H9 (cell line): ENCODE measurements at regions not wholly inside any gene's neighbourhood (a gene's known extent, or its start where the extent isn't known, plus 50 kb on each side); places are given as distances from the start of the nearest gene placed in this dataset.

Experiments
- DNase-seq: peaks from one replicate; pipeline ENCODE4 v3.0.0-alpha.2; 2017
- H2AFZ ChIP-seq: one replicate; pipeline ENCODE4 v1.6.1; 2013; ENCODE audit warnings: mild to moderate bottlenecking, low read length, control low read depth, moderate library complexity
- H2AK5ac ChIP-seq: 2 replicates; pipeline ENCODE4 v1.6.1; 2013; ENCODE audit warnings: low read length, control low read depth, mixed read lengths; ENCODE audit not compliant: insufficient read length
- H2BK120ac ChIP-seq: one replicate; pipeline ENCODE4 v1.6.1; 2013; ENCODE audit warnings: low read depth, mild to moderate bottlenecking, low read length, control low read depth, inconsistent platforms; ENCODE audit not compliant: poor library complexity, severe bottlenecking
- H2BK12ac ChIP-seq: 2 replicates; pipeline ENCODE4 v1.6.1; 2013; ENCODE audit warnings: low read length, control low read depth, mixed read lengths, low read depth; ENCODE audit not compliant: insufficient read length
- H2BK15ac ChIP-seq: 2 replicates; pipeline ENCODE4 v1.6.1; 2013; ENCODE audit warnings: low read depth, low read length, control low read depth
- H2BK20ac ChIP-seq: one replicate; pipeline ENCODE4 v1.6.1; 2013; ENCODE audit warnings: low read depth, mild to moderate bottlenecking, low read length, control low read depth, inconsistent platforms; ENCODE audit not compliant: poor library complexity, severe bottlenecking
- H2BK5ac ChIP-seq: 2 replicates; pipeline ENCODE4 v1.6.1; 2013; ENCODE audit warnings: low read length, control low read depth, mixed read lengths; ENCODE audit not compliant: insufficient read length
- H3K14ac ChIP-seq: 2 replicates; pipeline ENCODE4 v1.6.1; 2013; ENCODE audit warnings: low read length, control low read depth; ENCODE audit not compliant: insufficient read depth
- H3K18ac ChIP-seq: 2 replicates; pipeline ENCODE4 v1.6.1; 2013; ENCODE audit warnings: low read depth, mild to moderate bottlenecking, mixed read lengths, low read length, control low read depth; ENCODE audit not compliant: insufficient read length
- H3K23ac ChIP-seq: 2 replicates; pipeline ENCODE4 v1.6.1; 2013; ENCODE audit warnings: low read length, control low read depth, mixed read lengths, low read depth; ENCODE audit not compliant: insufficient read length
- H3K23me2 ChIP-seq: 2 replicates; pipeline ENCODE4 v1.6.1; 2013; ENCODE audit warnings: low read depth, mild to moderate bottlenecking, mixed read lengths, low read length, control low read depth; ENCODE audit not compliant: insufficient read length, poor library complexity, severe bottlenecking
- H3K27ac ChIP-seq: 2 replicates; pipeline ENCODE4 v1.5.1; 2013; ENCODE audit warnings: low read length, control low read depth, mixed read lengths, low read depth; ENCODE audit not compliant: insufficient read length
- H3K27me3 ChIP-seq: 2 replicates; pipeline ENCODE4 v1.6.1; 2013; ENCODE audit warnings: low read length, control low read depth, inconsistent platforms; ENCODE audit not compliant: insufficient read depth
- H3K4ac ChIP-seq: 2 replicates; pipeline ENCODE4 v1.6.1; 2013; ENCODE audit warnings: low read depth, mild to moderate bottlenecking, control low read depth, inconsistent platforms, low read length, moderate library complexity
- H3K4me1 ChIP-seq: 2 replicates; pipeline ENCODE4 v1.6.1; 2013; ENCODE audit warnings: low read length, control low read depth, inconsistent platforms; ENCODE audit not compliant: insufficient read depth
- H3K4me2 ChIP-seq: 2 replicates; pipeline ENCODE4 v1.6.1; 2013; ENCODE audit warnings: low read length, control low read depth, mixed read lengths; ENCODE audit not compliant: insufficient read length, insufficient read depth
- H3K56ac ChIP-seq: 2 replicates; pipeline ENCODE4 v1.6.1; 2013; ENCODE audit warnings: low read depth, mild to moderate bottlenecking, mixed read lengths, low read length, control low read depth; ENCODE audit not compliant: insufficient read length
- H3K79me1 ChIP-seq: 2 replicates; pipeline ENCODE4 v1.6.1; 2013; ENCODE audit warnings: low read depth, mild to moderate bottlenecking, moderate library complexity, low read length, control low read depth, inconsistent platforms; ENCODE audit not compliant: insufficient read depth, poor library complexity, severe bottlenecking
- H3K79me2 ChIP-seq: 2 replicates; pipeline ENCODE4 v1.6.1; 2013; ENCODE audit warnings: low read length, control low read depth, inconsistent platforms; ENCODE audit not compliant: insufficient read depth
- H3K9ac ChIP-seq: 2 replicates; pipeline ENCODE4 v1.6.1; 2013; ENCODE audit warnings: low read length, control low read depth, mixed read lengths; ENCODE audit not compliant: insufficient read length; ENCODE audit errors: extremely low read depth
- H3K9me3 ChIP-seq: one replicate; pipeline ENCODE4 v1.6.1; 2013; ENCODE audit warnings: low read depth, low read length, inconsistent platforms; ENCODE audit not compliant: control insufficient read depth
- H3T11ph ChIP-seq: one replicate; pipeline ENCODE4 v1.6.1; 2013; ENCODE audit warnings: mild to moderate bottlenecking, low read length, control low read depth, inconsistent platforms
- H4K20me1 ChIP-seq: one replicate; pipeline ENCODE4 v1.6.1; 2013; ENCODE audit not compliant: control insufficient read depth, insufficient read length, insufficient read depth
- H4K5ac ChIP-seq: 2 replicates; pipeline ENCODE4 v1.6.1; 2013; ENCODE audit warnings: low read depth, mild to moderate bottlenecking, mixed read lengths, low read length, control low read depth; ENCODE audit not compliant: insufficient read length
- H4K8ac ChIP-seq: replicated peaks from 2 replicates; pipeline ENCODE4 v1.6.1; 2013; ENCODE audit warnings: low read length, control low read depth, mixed read lengths, low read depth; ENCODE audit not compliant: insufficient read length
- H4K91ac ChIP-seq: 2 replicates; pipeline ENCODE4 v1.6.1; 2013; ENCODE audit warnings: low read depth, mild to moderate bottlenecking, moderate library complexity, mixed read lengths, low read length, control low read depth; ENCODE audit not compliant: insufficient read length
- H3K27ac Mint-ChIP-seq, 3 experiments: 2 replicates in 2 of 3; 3 replicates in 1 of 3; pipeline ENCODE4 v1.8.0; 2020 to 2021; ENCODE audit warnings: mixed read lengths in 3 of 3, mild to moderate bottlenecking in 1 of 3, moderate library complexity in 1 of 3
- H3K27me3 Mint-ChIP-seq: 2 replicates; pipeline ENCODE4 v1.8.0; 2021; ENCODE audit warnings: low read depth, mild to moderate bottlenecking, moderate library complexity, mixed read lengths
- H3K36me3 Mint-ChIP-seq, 3 experiments: 2 replicates in 2 of 3; 3 replicates in 1 of 3; pipeline ENCODE4 v1.8.0; 2020 to 2021; ENCODE audit warnings: low read depth in 3 of 3, mixed read lengths in 3 of 3; ENCODE audit not compliant: insufficient read depth in 1 of 3
- H3K4me1 Mint-ChIP-seq, 2 experiments: 2 replicates each; pipeline ENCODE4 v1.8.0; 2020; ENCODE audit warnings: mixed read lengths in 2 of 2
- H3K4me3 Mint-ChIP-seq, 2 experiments: 2 replicates in 1 of 2; 3 replicates in 1 of 2; pipeline ENCODE4 v1.8.0; 2020 to 2021; ENCODE audit warnings: mild to moderate bottlenecking in 2 of 2, mixed read lengths in 2 of 2, moderate library complexity in 1 of 2
- H3K9me3 Mint-ChIP-seq, 2 experiments: 2 replicates in 1 of 2; 3 replicates in 1 of 2; pipeline ENCODE4 v1.8.0; 2020; ENCODE audit warnings: mild to moderate bottlenecking in 2 of 2, mixed read lengths in 2 of 2, moderate library complexity in 1 of 2
- CTCF ChIP-seq: fragments of 200-600 bp; sonication (generic); conservative IDR thresholded peaks from 3 replicates; pipeline ENCODE4 v1.8.0; 2021; ENCODE audit warnings: antibody characterized with exemption, mild to moderate bottlenecking
- WGBS: extraction: QIAGEN DNeasy Blood & Tissue Kit; methylation state at CpG from one replicate; pipeline ENCODE4 v1.1.7; 2013; ENCODE audit warnings: missing lambda C conversion rate, low lambda C conversion rate, mixed read lengths; ENCODE audit not compliant: insufficient read length; ENCODE audit errors: extremely low coverage; 5-methylcytosine and 5-hydroxymethylcytosine counted together

- H2BK12ac ChIP-seq = no peak overlapping the region
- no peak overlapping the region for H3K23ac ChIP-seq
- no peak overlapping the region for H3T11ph ChIP-seq
- H2BK20ac ChIP-seq = no peak overlapping the region
- no peak overlapping the region for H3K14ac ChIP-seq
- no peaks in the 10 kb centered on the region; a peak in 1 of 4 replicates for H3K4me1 Mint-ChIP-seq
- H3K23me2 ChIP-seq = no peaks in the 10 kb centered on the region
- H3K27me3 Mint-ChIP-seq = no peaks in the 10 kb centered on the region
- H3K27me3 ChIP-seq = no peaks in the 10 kb centered on the region
- no peaks in the 10 kb centered on the region for H4K20me1 ChIP-seq
- H3K79me1 ChIP-seq = no peaks in the 10 kb centered on the region
- no peak overlapping the region for H3K9ac ChIP-seq
- H3K56ac ChIP-seq = no peak overlapping the region
- no peak overlapping the region for H3K18ac ChIP-seq
- H3K4me3 Mint-ChIP-seq = no peak overlapping the region
- H2BK15ac ChIP-seq = no peak overlapping the region
- H2BK120ac ChIP-seq = no peak overlapping the region
- no peaks in the 10 kb centered on the region for H3K9me3 ChIP-seq
- no peak overlapping the region for H2AK5ac ChIP-seq
- WGBS = no CpG with 5 or more reads among the region's 1 CpG
- no peak overlapping the region for H4K8ac ChIP-seq
- no peak for TF ChIP-seq CTCF
- no peak overlapping the region for H2BK5ac ChIP-seq
- no peak overlapping the region for H2AFZ ChIP-seq
- DNase-seq = no peak
- H3K4ac ChIP-seq = no peak overlapping the region
- no peak overlapping the region for H3K4me2 ChIP-seq
- H4K91ac ChIP-seq = no peak overlapping the region
- no peaks in the 10 kb centered on the region for H3K4me1 ChIP-seq
- peaks cover 8 to 14% (median 9%) of the 10 kb centered on the region in 3 experiments; a peak in 5 of 7 replicates for H3K36me3 Mint-ChIP-seq
- no peak overlapping the region for H3K27ac ChIP-seq
- no peak overlapping the region for H3K27ac Mint-ChIP-seq
- no peaks in the 10 kb centered on the region for H3K79me2 ChIP-seq
- peaks cover 19 to 21% of the 10 kb centered on the region in 2 experiments; a peak in 4 of 5 replicates for H3K9me3 Mint-ChIP-seq
- H4K5ac ChIP-seq = no peak overlapping the region
Observed at GRCh38 chr4:36687681-36688080, 406.3 kb downstream of the DTHD1 start.
